ENCODE measurements at regions not wholly inside any gene's neighbourhood (a gene's known extent, or its start where the extent isn't known, plus 50 kb on each side); places are given as distances from the start of the nearest gene placed in this dataset.

DNA sequence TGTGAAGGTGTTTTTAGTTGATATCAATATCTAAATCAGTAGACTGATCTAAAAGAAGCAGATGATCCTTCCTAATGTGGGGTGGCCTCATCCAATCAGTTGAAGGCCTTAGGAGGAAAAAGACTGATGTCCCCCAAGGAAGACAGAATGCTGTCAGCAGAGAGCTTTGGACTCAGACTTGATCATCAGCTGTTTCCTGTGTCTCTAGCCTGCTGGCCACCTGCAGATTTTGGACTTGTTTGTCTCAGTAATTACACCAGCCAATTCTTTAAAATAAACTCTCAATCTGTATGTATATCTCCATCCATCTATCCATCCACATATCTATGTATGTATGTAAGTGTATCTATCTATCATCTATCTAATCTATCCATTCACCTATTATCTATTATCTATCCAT, 301.3 kb downstream of the LPIN1 start:
- DNase-seq (ENCODE audit: low read depth): no peak
- H3K4me3 ChIP-seq (ENCODE audit: low read depth, low read length): no peak overlapping the region
- TF ChIP-seq, protein P1, sequence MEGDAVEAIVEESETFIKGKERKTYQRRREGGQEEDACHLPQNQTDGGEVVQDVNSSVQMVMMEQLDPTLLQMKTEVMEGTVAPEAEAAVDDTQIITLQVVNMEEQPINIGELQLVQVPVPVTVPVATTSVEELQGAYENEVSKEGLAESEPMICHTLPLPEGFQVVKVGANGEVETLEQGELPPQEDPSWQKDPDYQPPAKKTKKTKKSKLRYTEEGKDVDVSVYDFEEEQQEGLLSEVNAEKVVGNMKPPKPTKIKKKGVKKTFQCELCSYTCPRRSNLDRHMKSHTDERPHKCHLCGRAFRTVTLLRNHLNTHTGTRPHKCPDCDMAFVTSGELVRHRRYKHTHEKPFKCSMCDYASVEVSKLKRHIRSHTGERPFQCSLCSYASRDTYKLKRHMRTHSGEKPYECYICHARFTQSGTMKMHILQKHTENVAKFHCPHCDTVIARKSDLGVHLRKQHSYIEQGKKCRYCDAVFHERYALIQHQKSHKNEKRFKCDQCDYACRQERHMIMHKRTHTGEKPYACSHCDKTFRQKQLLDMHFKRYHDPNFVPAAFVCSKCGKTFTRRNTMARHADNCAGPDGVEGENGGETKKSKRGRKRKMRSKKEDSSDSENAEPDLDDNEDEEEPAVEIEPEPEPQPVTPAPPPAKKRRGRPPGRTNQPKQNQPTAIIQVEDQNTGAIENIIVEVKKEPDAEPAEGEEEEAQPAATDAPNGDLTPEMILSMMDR (IDR thresholded peaks at IDR 0.05; ENCODE audit: control insufficient read depth, extremely low read depth, insufficient read depth): no peak

GRCh38 chr2:12048550-12048949, 302.1 kb downstream of the LPIN1 start:
- H3K4me3 ChIP-seq (ENCODE audit: low read depth, low read length): no peak overlapping the region
- DNase-seq (ENCODE audit: low read depth): no peak
- TF ChIP-seq, protein P1 (IDR thresholded peaks at IDR 0.05; ENCODE audit: control insufficient read depth, extremely low read depth, insufficient read depth): no peak

GRCh38 chr2:12050396-12050795, 304.0 kb downstream of the LPIN1 start:
- DNase-seq (ENCODE audit: low read depth): no peak
- no peak overlapping the region for H3K4me3 ChIP-seq (ENCODE audit: low read depth, low read length)
- TF ChIP-seq, protein P1 (IDR thresholded peaks at IDR 0.05; ENCODE audit: control insufficient read depth, extremely low read depth, insufficient read depth): no peak

DNA sequence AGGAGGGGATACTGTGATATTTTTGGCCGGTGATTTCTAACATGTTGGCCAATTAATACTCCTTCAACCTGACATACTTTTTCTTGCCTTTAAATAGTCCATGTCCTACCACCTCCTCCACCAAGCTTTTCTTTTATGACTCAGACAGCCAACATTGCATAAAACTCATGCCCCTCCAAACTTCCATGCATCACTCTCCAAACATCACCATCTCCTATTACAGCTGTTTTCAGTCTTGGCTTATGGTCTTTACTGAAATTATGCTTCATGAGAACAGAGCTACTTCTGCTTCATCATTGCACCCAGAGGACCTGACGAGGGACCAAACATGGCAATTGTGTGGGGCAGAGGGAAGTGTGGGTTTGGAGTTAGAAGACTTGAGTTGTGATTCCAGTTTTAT, 305.4 kb downstream of the LPIN1 start:
- TF ChIP-seq, protein P1 (IDR thresholded peaks at IDR 0.05; ENCODE audit: control insufficient read depth, extremely low read depth, insufficient read depth): no peak
- DNase-seq (ENCODE audit: low read depth): no peak
- H3K4me3 ChIP-seq (ENCODE audit: low read depth, low read length): no peak overlapping the region

DNA sequence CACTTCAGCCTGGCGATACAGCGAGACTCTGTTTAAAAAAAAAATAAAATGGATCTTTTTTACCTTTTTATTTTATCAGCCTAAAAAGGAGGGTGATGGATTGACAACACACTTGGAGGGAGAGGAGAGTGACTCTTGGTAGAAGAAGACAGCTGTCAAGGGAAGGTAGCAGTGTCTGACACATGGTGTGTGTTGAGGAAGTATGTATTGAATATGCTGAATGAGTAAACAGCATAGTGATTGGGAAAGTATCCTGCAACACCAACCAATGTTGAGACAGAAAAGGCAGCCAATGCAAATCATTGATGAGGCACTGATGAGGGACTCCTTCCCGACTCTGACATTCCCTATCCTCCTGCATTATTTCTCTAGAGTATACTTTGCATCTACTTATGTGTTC, 306.4 kb downstream of the LPIN1 start:
- H3K4me3 ChIP-seq (ENCODE audit: low read depth, low read length): no peak overlapping the region
- TF ChIP-seq, protein P1 (IDR thresholded peaks at IDR 0.05; ENCODE audit: control insufficient read depth, extremely low read depth, insufficient read depth): no peak

GRCh38 chr2:12054956-12055618, 308.7 kb downstream of the LPIN1 start:
- no peak overlapping the region for H3K4me3 ChIP-seq (ENCODE audit: low read depth, low read length)
- DNase-seq (ENCODE audit: low read depth): no peak
- TF ChIP-seq, protein P1 (IDR thresholded peaks at IDR 0.05; ENCODE audit: control insufficient read depth, extremely low read depth, insufficient read depth): no peak

More for the DNA sequence above, 306.4 kb downstream of the LPIN1 start:
- no peak for DNase-seq (ENCODE audit: low read depth)

Measured in LNCaP clone FGC (cell line).